PC-3 (cell line): ENCODE measurements at regions not wholly inside any gene's neighbourhood (a gene's known extent, or its start where the extent isn't known, plus 50 kb on each side); places are given as distances from the start of the nearest gene placed in this dataset.

Experiments
- ATAC-seq: fragments of 200-7000 bp; cut with Tn5 transposase; 2 replicates; pipeline ENCODE4 v1.9.1; 2020; ENCODE audit warnings: mild to moderate bottlenecking, moderate library complexity
- BruUV-seq: library from RNA; stranded (reverse); fragments of 400-500 nt; replicated peaks from 2 replicates; lab custom pipeline; 2021; lab: Mats Ljungman, UMichigan
- CTCF ChIA-PET: fragments of 300-600 bp; sonication (Branson Sonifier 250); formaldehyde crosslinking; loops from one replicate; lab custom pipeline; 2022; ENCODE audit warnings: antibody characterized with exemption; lab: Charles Lee
- POLR2A ChIA-PET: fragments of 300-600 bp; sonication (Branson Sonifier 250); formaldehyde crosslinking; loops from one replicate; lab custom pipeline; 2022; ENCODE audit warnings: antibody characterized with exemption; ENCODE audit not compliant: unreplicated experiment; lab: Charles Lee
- DNase-seq: peaks from one replicate; pipeline ENCODE4 v3.0.0-alpha.2; 2015
- H2AFZ ChIP-seq: fragments of 300-600 bp; sonication (generic); 2 replicates; pipeline ENCODE4 v1.6.0; 2016; ENCODE audit warnings: antibody characterized with exemption, low read length
- H3F3A ChIP-seq: fragments of 300-600 bp; sonication (generic); one replicate; pipeline ENCODE4 v1.6.0; 2017; ENCODE audit warnings: antibody characterized with exemption, low read length, control low read depth, mild to moderate bottlenecking; ENCODE audit not compliant: unreplicated experiment
- H3K27ac ChIP-seq: fragments of 300-600 bp; sonication (generic); 2 replicates; pipeline ENCODE4 v1.5.1; 2016; ENCODE audit warnings: mild to moderate bottlenecking, low read length
- H3K27me3 ChIP-seq: fragments of 300-600 bp; sonication (generic); 2 replicates; pipeline ENCODE4 v1.6.1; 2016; ENCODE audit warnings: low read length, mixed read lengths
- H3K36me3 ChIP-seq: fragments of 300-600 bp; sonication (generic); 2 replicates; pipeline ENCODE4 v1.6.1; 2016; ENCODE audit warnings: low read depth, mixed run types, low read length, mixed read lengths
- H3K4me1 ChIP-seq: fragments of 300-600 bp; sonication (generic); 2 replicates; pipeline ENCODE4 v1.5.1; 2016; ENCODE audit warnings: low read length; ENCODE audit not compliant: insufficient read depth
- H3K4me2 ChIP-seq: fragments of 300-600 bp; sonication (generic); 2 replicates; pipeline ENCODE4 v1.6.0; 2016; ENCODE audit warnings: low read length
- H3K4me3 ChIP-seq: fragments of 300-600 bp; sonication (generic); 2 replicates; pipeline ENCODE4 v1.5.1; 2016; ENCODE audit warnings: mild to moderate bottlenecking, low read length, mixed read lengths
- H3K79me2 ChIP-seq: fragments of 300-600 bp; sonication (generic); 2 replicates; pipeline ENCODE4 v1.6.1; 2017; ENCODE audit warnings: low read length, mixed read lengths
- H3K9ac ChIP-seq: fragments of 300-600 bp; sonication (generic); 2 replicates; pipeline ENCODE4 v1.6.0; 2016; ENCODE audit warnings: mild to moderate bottlenecking, low read length
- H3K9me2 ChIP-seq: fragments of 300-600 bp; sonication (generic); replicated peaks from 2 replicates; pipeline ENCODE4 v1.6.1; 2016; ENCODE audit warnings: mixed run types, low read length, mixed read lengths
- H3K9me3 ChIP-seq: fragments of 300-600 bp; sonication (generic); 2 replicates; pipeline ENCODE4 v1.6.1; 2016; ENCODE audit warnings: low read length, mixed read lengths
- H4K20me1 ChIP-seq: fragments of 300-600 bp; sonication (generic); 2 replicates; pipeline ENCODE4 v1.6.1; 2016; ENCODE audit warnings: low read length, mixed read lengths
- EZH2 ChIP-seq: fragments of 300-600 bp; sonication (generic); IDR thresholded peaks from one replicate; pipeline ENCODE4 v1.6.1; 2017; ENCODE audit warnings: antibody characterized with exemption, mild to moderate bottlenecking, low read length; ENCODE audit not compliant: unreplicated experiment
- EZH2phosphoT487 ChIP-seq: fragments of 300-600 bp; sonication (generic); IDR thresholded peaks from 2 replicates; pipeline ENCODE4 v1.6.1; 2018; ENCODE audit warnings: mild to moderate bottlenecking, antibody characterized with exemption, low read length, borderline replicate concordance
- intact Hi-C: fragments of 100-400 bp; cut with micrococcal nuclease; formaldehyde crosslinking; loops from 2 replicates; pipeline ENCODE4 v1.9.0; 2023
- TF ChIP-seq, protein P1 (sequence below): fragments of 300-600 bp; sonication (generic); conservative IDR thresholded peaks from 2 replicates; pipeline ENCODE4 v1.5.1; 2017; ENCODE audit warnings: antibody characterized with exemption, low read depth, mild to moderate bottlenecking, low read length

DNA sequence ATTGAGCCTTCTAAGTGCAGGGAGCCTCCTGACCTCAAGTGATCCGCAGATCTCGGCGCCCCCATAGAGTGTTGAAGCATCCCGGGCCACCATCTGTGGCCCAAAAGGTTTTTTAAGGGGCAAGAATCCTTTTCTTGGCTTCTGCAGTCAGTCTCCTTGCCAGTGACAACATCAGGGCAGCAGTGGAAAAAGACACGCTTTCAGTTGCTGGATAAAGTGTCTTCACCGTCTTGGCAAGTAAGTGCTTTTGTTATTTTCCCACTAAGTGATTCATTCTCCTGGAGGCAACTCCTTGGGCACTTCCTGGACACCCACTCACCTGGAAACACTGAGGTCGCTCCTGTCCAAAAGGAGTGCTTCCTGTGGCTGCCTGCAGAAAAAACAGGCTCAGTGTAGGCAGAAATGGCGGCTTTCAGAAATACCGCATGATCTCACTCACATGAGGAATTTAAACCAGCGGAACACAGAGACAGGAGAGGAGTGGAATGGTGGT is 71.7 kb upstream of the ABHD2 start:
- peak; percentile 63 for ATAC-seq
- Histone ChIP-seq H3K36me3 (no peaks in the 10 kb centered on the region), H3K4me3 (peak overlapping the region; percentile 50), H3K79me2 (no peaks in the 10 kb centered on the region), H3F3A (no peaks in the 10 kb centered on the region), H3K27me3 (no peaks in the 10 kb centered on the region), H3K9me2 (no peaks in the 10 kb centered on the region), H3K9ac (peak overlapping the region; percentile 34), H2AFZ (peak overlapping the region; percentile 67), H3K27ac (peak overlapping the region; percentile 67), H3K4me1 (peaks cover 18% of the 10 kb centered on the region), H4K20me1 (no peaks in the 10 kb centered on the region), H3K4me2 (peak overlapping the region; percentile 72), H3K9me3 (no peaks in the 10 kb centered on the region)
- ChIA-PET POLR2A (no interaction called here), CTCF (interaction anchor here (0.6 to 1.3 kb wide), 2 partner anchors 112 to 136 kb away, joined by 4 to 12 read pairs; no protein-coding TSS in a partner anchor)
- peak; percentile 86 for DNase-seq
- TF ChIP-seq, protein P1, sequence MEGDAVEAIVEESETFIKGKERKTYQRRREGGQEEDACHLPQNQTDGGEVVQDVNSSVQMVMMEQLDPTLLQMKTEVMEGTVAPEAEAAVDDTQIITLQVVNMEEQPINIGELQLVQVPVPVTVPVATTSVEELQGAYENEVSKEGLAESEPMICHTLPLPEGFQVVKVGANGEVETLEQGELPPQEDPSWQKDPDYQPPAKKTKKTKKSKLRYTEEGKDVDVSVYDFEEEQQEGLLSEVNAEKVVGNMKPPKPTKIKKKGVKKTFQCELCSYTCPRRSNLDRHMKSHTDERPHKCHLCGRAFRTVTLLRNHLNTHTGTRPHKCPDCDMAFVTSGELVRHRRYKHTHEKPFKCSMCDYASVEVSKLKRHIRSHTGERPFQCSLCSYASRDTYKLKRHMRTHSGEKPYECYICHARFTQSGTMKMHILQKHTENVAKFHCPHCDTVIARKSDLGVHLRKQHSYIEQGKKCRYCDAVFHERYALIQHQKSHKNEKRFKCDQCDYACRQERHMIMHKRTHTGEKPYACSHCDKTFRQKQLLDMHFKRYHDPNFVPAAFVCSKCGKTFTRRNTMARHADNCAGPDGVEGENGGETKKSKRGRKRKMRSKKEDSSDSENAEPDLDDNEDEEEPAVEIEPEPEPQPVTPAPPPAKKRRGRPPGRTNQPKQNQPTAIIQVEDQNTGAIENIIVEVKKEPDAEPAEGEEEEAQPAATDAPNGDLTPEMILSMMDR = no peak
- TF ChIP-seq EZH2 (no peak), EZH2phosphoT487 (no peak)
- BruUV-seq = no TSS peak
- intact Hi-C loops = loop anchor here (1.0 to 2.0 kb wide), 2 partner anchors 36 to 112 kb away; no protein-coding TSS in a partner anchor

DNA sequence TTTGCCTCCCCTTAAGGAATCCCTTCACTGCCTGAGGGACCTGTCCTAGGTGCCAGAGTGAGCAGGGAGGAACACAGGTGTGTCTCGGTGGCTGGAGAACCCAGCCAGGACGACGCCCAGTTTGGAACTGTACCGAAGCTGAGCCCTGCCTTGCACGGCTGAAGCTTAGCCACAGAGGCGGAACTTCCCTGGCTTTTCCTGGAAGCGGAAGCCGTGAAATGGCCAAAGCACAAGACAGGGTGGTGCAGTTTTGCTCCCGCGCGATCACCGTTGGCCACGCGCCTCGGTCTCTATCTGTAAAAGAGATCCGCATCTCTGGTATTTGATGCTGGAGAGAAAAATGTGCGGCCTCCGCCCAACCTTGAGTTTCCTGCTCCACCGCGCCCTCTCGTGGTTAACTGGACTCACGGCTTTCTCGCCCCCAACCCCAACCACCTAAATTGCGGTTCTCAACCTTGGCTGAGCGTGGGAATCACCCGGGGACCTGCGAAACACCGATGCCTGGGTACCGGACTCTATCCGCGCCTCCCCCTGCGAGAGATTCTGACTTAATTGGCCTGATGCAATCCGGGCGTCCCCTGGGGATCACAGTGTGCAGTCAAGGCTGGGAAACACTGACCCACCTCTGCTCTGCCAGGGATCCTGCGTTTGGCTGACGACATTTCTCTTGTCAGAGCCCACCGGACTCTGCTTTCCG is 70.7 kb upstream of the ABHD2 start:
- Histone ChIP-seq H3K27me3 (no peaks in the 10 kb centered on the region), H3K9me3 (no peaks in the 10 kb centered on the region), H3K4me3 (peak overlapping the region; percentile 50), H3K79me2 (no peaks in the 10 kb centered on the region), H3K27ac (peak overlapping the region; percentile 67), H3K4me2 (peak overlapping the region; percentile 72), H3K9ac (peak overlapping the region; percentile 34), H3K4me1 (peaks cover 18% of the 10 kb centered on the region), H4K20me1 (no peaks in the 10 kb centered on the region), H3K9me2 (no peaks in the 10 kb centered on the region), H2AFZ (peak overlapping the region; percentile 67), H3K36me3 (no peaks in the 10 kb centered on the region), H3F3A (no peaks in the 10 kb centered on the region)
- DNase-seq (peak; percentile 86), ATAC-seq (peak; percentile 75)
- TF ChIP-seq EZH2phosphoT487 = no peak
- no peak for TF ChIP-seq EZH2
- TF ChIP-seq, protein P1 = peak; percentile 87
- no TSS peak for BruUV-seq
- ChIA-PET CTCF (interaction anchor here (0.6 to 1.3 kb wide), 3 partner anchors 97 to 137 kb away, joined by 3 to 12 read pairs (median 4); no protein-coding TSS in a partner anchor), POLR2A (no interaction called here)
- intact Hi-C loops = loop anchor here (1.0 to 2.0 kb wide), 2 partner anchors 37 to 113 kb away; no protein-coding TSS in a partner anchor

DNA sequence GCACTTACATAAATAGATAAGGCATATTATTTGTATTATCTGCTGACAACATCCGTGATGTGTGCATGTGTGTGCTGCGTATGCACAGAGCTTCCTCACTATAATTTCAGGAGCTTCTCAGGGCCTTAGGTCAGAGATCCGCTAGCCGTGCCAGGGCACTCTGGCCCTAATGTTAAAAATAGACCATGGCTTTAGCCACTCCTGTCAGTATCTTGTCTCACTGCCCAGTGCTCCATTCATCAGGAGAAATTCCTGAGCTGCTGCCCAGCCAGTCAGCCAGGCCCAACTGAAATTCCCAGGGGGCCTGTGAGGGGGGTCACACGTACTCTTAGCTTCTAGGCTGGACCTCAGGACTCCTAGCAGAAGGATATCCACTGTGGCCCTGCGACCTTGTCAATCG is 70.0 kb upstream of the ABHD2 start:
- Histone ChIP-seq H3K9ac (no peak overlapping the region), H3K4me2 (peak overlapping the region; percentile 72; the same call in 1 of the 2 replicates)
- intact Hi-C loops = no loop called here

More for the DNA sequence above, 70.0 kb upstream of the ABHD2 start:
- DNase-seq = no peak
- H3K4me1 ChIP-seq = peaks cover 18% of the 10 kb centered on the region
- no peak overlapping the region for H3K27ac ChIP-seq
- H2AFZ ChIP-seq = peak overlapping the region; percentile 67
- TF ChIP-seq EZH2 (no peak), EZH2phosphoT487 (no peak)
- TF ChIP-seq, protein P1 = no peak
- no peak overlapping the region for H3K4me3 ChIP-seq
- H3K27me3 ChIP-seq = no peaks in the 10 kb centered on the region
- no peaks in the 10 kb centered on the region for H3K9me2 ChIP-seq
- POLR2A ChIA-PET = no interaction called here
- no peak for ATAC-seq
- no peaks in the 10 kb centered on the region for H3K9me3 ChIP-seq
- no TSS peak for BruUV-seq
- no peaks in the 10 kb centered on the region for H3F3A ChIP-seq
- no peaks in the 10 kb centered on the region for H4K20me1 ChIP-seq
- H3K36me3 ChIP-seq = no peaks in the 10 kb centered on the region
- CTCF ChIA-PET = interaction anchor here (1.3 kb wide), 1 partner anchor 113 kb away, joined by 12 read pairs; no protein-coding TSS in a partner anchor
- no peaks in the 10 kb centered on the region for H3K79me2 ChIP-seq
